WTC11 (cell line): ENCODE measurements at regions not wholly inside any gene's neighbourhood (a gene's known extent, or its start where the extent isn't known, plus 50 kb on each side); places are given as distances from the start of the nearest gene placed in this dataset.

Source experiments
- ATAC-seq: fragments of 200-7000 bp; cut with Tn5 transposase; 2 replicates; pipeline ENCODE4 v1.10.0; 2021; ENCODE audit warnings: mild to moderate bottlenecking, moderate library complexity
- CTCF ChIA-PET: fragments of 300-600 bp; sonication (Branson Sonifier 250); formaldehyde crosslinking; loops from one replicate; lab custom pipeline; 2021; ENCODE audit warnings: antibody characterized with exemption; lab: Charles Lee
- POLR2A ChIA-PET: fragments of 350-600 bp; sonication (Branson Sonifier 250); formaldehyde crosslinking; loops from one replicate; lab custom pipeline; 2021; ENCODE audit warnings: antibody characterized with exemption; lab: Charles Lee
- DNase-seq: peaks from one replicate; pipeline ENCODE4 v3.0.0; 2021; ENCODE audit warnings: low spot score
- H3K27ac Mint-ChIP-seq: 2 replicates; pipeline ENCODE4 v1.8.0; 2021; ENCODE audit warnings: mixed read lengths
- H3K27me3 Mint-ChIP-seq: 2 replicates; pipeline ENCODE4 v1.8.0; 2021; ENCODE audit warnings: low read depth, mild to moderate bottlenecking, moderate library complexity, mixed read lengths
- H3K36me3 Mint-ChIP-seq: 2 replicates; pipeline ENCODE4 v1.8.0; 2021; ENCODE audit warnings: mixed read lengths
- H3K4me1 Mint-ChIP-seq: 2 replicates; pipeline ENCODE4 v1.8.0; 2022; ENCODE audit warnings: mixed read lengths
- H3K4me3 Mint-ChIP-seq: 2 replicates; pipeline ENCODE4 v1.8.0; 2021; ENCODE audit warnings: mild to moderate bottlenecking, moderate library complexity, mixed read lengths
- H3K9me3 Mint-ChIP-seq: 2 replicates; pipeline ENCODE4 v1.8.0; 2021; ENCODE audit warnings: mixed read lengths
- ATF1 ChIP-seq: sonication (generic); formaldehyde crosslinking; IDR thresholded peaks from 2 replicates; pipeline ENCODE4 v1.8.1; 2023; ENCODE audit warnings: mild to moderate bottlenecking, moderate library complexity, missing genetic modification reagents
- ATF2 ChIP-seq: sonication (generic); formaldehyde crosslinking; IDR thresholded peaks from 2 replicates; pipeline ENCODE4 v1.8.1; 2022; ENCODE audit warnings: low read depth, missing genetic modification reagents, borderline replicate concordance
- CDX4 ChIP-seq: fragments of 250-450 bp; sonication (Bioruptor Pico); IDR thresholded peaks from 2 replicates; pipeline ENCODE4 v1.9.0; 2021; ENCODE audit warnings: moderate library complexity, mild to moderate bottlenecking, inconsistent platforms, borderline replicate concordance
- CREM ChIP-seq: sonication (generic); formaldehyde crosslinking; IDR thresholded peaks from 2 replicates; pipeline ENCODE4 v1.8.1; 2022; ENCODE audit warnings: mild to moderate bottlenecking, missing genetic modification reagents, moderate library complexity
- E2F1 ChIP-seq: sonication (generic); formaldehyde crosslinking; IDR thresholded peaks from 2 replicates; pipeline ENCODE4 v1.8.0; 2022; ENCODE audit warnings: mild to moderate bottlenecking, missing genetic modification reagents
- ELF4 ChIP-seq: sonication (generic); formaldehyde crosslinking; IDR thresholded peaks from 2 replicates; pipeline ENCODE4 v1.8.1; 2022; ENCODE audit warnings: low read depth, mild to moderate bottlenecking, moderate library complexity, missing genetic modification reagents
- EMX1 ChIP-seq: fragments of 250-450 bp; sonication (Bioruptor Pico); IDR thresholded peaks from 2 replicates; pipeline ENCODE4 v1.8.0; 2021; ENCODE audit warnings: mild to moderate bottlenecking
- ESRRA ChIP-seq: sonication (generic); formaldehyde crosslinking; IDR thresholded peaks from 2 replicates; pipeline ENCODE4 v1.8.1; 2022; ENCODE audit warnings: mild to moderate bottlenecking, missing genetic modification reagents, borderline replicate concordance
- GTF2I ChIP-seq: fragments of 250-450 bp; sonication (Bioruptor Pico); conservative IDR thresholded peaks from 2 replicates; pipeline ENCODE4 v1.4.0; 2021; ENCODE audit warnings: mild to moderate bottlenecking
- HMGXB4 ChIP-seq: sonication (generic); formaldehyde crosslinking; IDR thresholded peaks from 2 replicates; pipeline ENCODE4 v1.8.1; 2023; ENCODE audit warnings: mild to moderate bottlenecking, moderate library complexity, missing genetic modification reagents
- IRF1 ChIP-seq: sonication (generic); formaldehyde crosslinking; IDR thresholded peaks from 2 replicates; pipeline ENCODE4 v1.8.0; 2023; ENCODE audit warnings: missing genetic modification reagents
- KAT7 ChIP-seq: sonication (generic); formaldehyde crosslinking; IDR thresholded peaks from 2 replicates; pipeline ENCODE4 v1.8.1; 2023; ENCODE audit warnings: missing genetic modification reagents, mild to moderate bottlenecking, borderline replicate concordance
- MXD4 ChIP-seq: fragments of 250-450 bp; sonication (Bioruptor Pico); IDR thresholded peaks from 2 replicates; pipeline ENCODE4 v1.8.0; 2021; ENCODE audit warnings: mild to moderate bottlenecking, moderate library complexity, borderline replicate concordance
- MYBL2 ChIP-seq: sonication (generic); formaldehyde crosslinking; IDR thresholded peaks from 2 replicates; pipeline ENCODE4 v1.8.1; 2023; ENCODE audit warnings: mild to moderate bottlenecking, moderate library complexity, missing genetic modification reagents
- OVOL2 ChIP-seq: fragments of 250-450 bp; sonication (Bioruptor Pico); IDR thresholded peaks from 2 replicates; pipeline ENCODE4 v1.9.0; 2021; ENCODE audit warnings: mild to moderate bottlenecking, borderline replicate concordance
- RELA ChIP-seq: sonication (generic); formaldehyde crosslinking; IDR thresholded peaks from 2 replicates; pipeline ENCODE4 v1.8.1; 2022; ENCODE audit warnings: missing genetic modification reagents, mild to moderate bottlenecking, borderline replicate concordance
- SOX15 ChIP-seq: fragments of 250-450 bp; sonication (Bioruptor Pico); IDR thresholded peaks from 2 replicates; pipeline ENCODE4 v1.9.0; 2021; ENCODE audit warnings: mild to moderate bottlenecking
- TCF7 ChIP-seq: sonication (generic); formaldehyde crosslinking; IDR thresholded peaks from 2 replicates; pipeline ENCODE4 v1.8.0; 2022; ENCODE audit warnings: mild to moderate bottlenecking, low read depth, missing genetic modification reagents, moderate library complexity
- TEAD1 ChIP-seq: sonication (generic); formaldehyde crosslinking; IDR thresholded peaks from 2 replicates; pipeline ENCODE4 v1.8.0; 2022; ENCODE audit warnings: mild to moderate bottlenecking, missing genetic modification reagents
- ZNF423 ChIP-seq: fragments of 250-450 bp; sonication (Bioruptor Pico); IDR thresholded peaks from 2 replicates; pipeline ENCODE4 v2.1.2; 2022; ENCODE audit warnings: mild to moderate bottlenecking, moderate library complexity
- ZNF532 ChIP-seq: fragments of 250-450 bp; sonication (Bioruptor Pico); IDR thresholded peaks from 2 replicates; pipeline ENCODE4 v1.9.0; 2021; ENCODE audit warnings: mild to moderate bottlenecking, borderline replicate concordance
- ZNF671 ChIP-seq: fragments of 250-450 bp; sonication (Bioruptor Pico); IDR thresholded peaks from 2 replicates; pipeline ENCODE4 v1.8.0; 2021; ENCODE audit warnings: mild to moderate bottlenecking
- TF ChIP-seq, protein P1 (sequence below): sonication (generic); formaldehyde crosslinking; IDR thresholded peaks from 2 replicates; pipeline ENCODE4 v1.8.1; 2022; ENCODE audit warnings: missing genetic modification reagents, borderline replicate concordance

DNA sequence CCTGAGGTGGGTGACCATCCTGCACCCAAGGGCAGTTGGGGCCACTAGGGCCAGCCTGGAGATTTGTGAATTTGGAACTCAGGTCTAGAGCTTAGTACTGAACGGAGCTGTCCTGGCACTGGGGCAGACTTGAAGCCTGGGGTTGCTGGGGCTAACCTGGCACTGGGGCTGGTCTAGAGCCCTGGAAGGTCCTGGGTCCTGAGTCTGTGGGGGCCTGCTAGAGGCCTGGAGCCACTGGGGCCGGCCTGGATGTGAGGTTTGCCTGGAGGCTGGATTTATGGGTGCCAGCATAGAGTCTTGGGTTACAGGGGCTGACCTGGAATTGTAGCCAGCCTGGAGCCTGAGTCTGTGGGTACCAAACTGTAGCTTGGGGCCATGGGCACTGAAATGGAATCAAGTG is 1216.9 kb downstream of the CDH11 start (continued):
- TF ChIP-seq ZNF532 (CRISPR knock-in tag) = no peak
- no peak for TF ChIP-seq RELA (CRISPR knock-in tag)
- no peak for TF ChIP-seq TEAD1
- no peak for TF ChIP-seq ZNF423
- TF ChIP-seq CDX4 (CRISPR knock-in tag) = no peak
- no peak for TF ChIP-seq ATF1 (CRISPR knock-in tag)
- no peak for TF ChIP-seq HMGXB4 (CRISPR knock-in tag)
- no peak for TF ChIP-seq GTF2I (CRISPR knock-in tag)
- no peak for TF ChIP-seq ZNF671 (CRISPR knock-in tag)
- no peak for TF ChIP-seq KAT7 (CRISPR knock-in tag)

DNA sequence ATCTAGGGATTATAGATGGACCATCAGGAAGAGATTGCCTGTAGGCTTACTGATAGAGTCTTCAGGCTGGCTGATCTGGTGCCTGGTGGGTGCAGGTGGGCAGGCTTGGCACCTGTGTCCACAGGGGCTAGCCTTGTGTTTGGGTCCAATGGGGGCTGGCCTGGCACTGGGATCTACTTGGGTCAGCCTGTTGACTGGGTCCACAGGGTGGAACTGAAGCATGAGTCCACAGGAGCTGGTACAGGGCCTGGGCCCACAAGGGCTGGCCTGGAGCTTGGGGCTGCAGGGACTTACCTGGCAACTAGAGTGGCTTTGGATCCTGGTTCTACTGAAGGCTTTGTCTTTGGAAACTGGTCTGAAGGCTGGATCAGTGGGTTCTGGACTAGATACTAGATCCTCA is 1217.7 kb downstream of the CDH11 start:
- ChIA-PET POLR2A (no interaction called here), CTCF (no interaction called here)
- H3K27me3 Mint-ChIP-seq = no peaks in the 10 kb centered on the region
- H3K9me3 Mint-ChIP-seq = no peaks in the 10 kb centered on the region
- no peaks in the 10 kb centered on the region for H3K36me3 Mint-ChIP-seq
- peaks cover 4% of the 10 kb centered on the region; the same call in 1 of the 2 replicates for H3K4me1 Mint-ChIP-seq
- ATAC-seq (no peak), DNase-seq (no peak)
- H3K27ac Mint-ChIP-seq = no peak overlapping the region
- H3K4me3 Mint-ChIP-seq = no peak overlapping the region
- TF ChIP-seq ELF4 (no peak), ATF2 (no peak), SOX15 (CRISPR knock-in tag) (no peak), TCF7 (no peak), ZNF423 (no peak), MYBL2 (no peak), OVOL2 (CRISPR knock-in tag) (no peak), HMGXB4 (CRISPR knock-in tag) (no peak), CREM (CRISPR knock-in tag) (no peak), ESRRA (CRISPR knock-in tag) (no peak), MXD4 (no peak), EMX1 (CRISPR knock-in tag) (no peak), IRF1 (CRISPR knock-in tag) (no peak), E2F1 (CRISPR knock-in tag) (no peak)
- TF ChIP-seq, protein P1, sequence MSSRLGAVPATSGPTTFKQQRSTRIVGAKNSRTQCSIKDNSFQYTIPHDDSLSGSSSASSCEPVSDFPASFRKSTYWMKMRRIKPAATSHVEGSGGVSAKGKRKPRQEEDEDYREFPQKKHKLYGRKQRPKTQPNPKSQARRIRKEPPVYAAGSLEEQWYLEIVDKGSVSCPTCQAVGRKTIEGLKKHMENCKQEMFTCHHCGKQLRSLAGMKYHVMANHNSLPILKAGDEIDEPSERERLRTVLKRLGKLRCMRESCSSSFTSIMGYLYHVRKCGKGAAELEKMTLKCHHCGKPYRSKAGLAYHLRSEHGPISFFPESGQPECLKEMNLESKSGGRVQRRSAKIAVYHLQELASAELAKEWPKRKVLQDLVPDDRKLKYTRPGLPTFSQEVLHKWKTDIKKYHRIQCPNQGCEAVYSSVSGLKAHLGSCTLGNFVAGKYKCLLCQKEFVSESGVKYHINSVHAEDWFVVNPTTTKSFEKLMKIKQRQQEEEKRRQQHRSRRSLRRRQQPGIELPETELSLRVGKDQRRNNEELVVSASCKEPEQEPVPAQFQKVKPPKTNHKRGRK (CRISPR knock-in tag) = no peak
